GM10266 (cell line): ENCODE measurements at regions not wholly inside any gene's neighbourhood (a gene's known extent, or its start where the extent isn't known, plus 50 kb on each side); places are given as distances from the start of the nearest gene placed in this dataset.

ENCODE experiments used
- DNase-seq: peaks from one replicate; pipeline ENCODE4 v3.0.0; 2012; ENCODE audit errors: extremely low spot score
- CTCF ChIP-seq: IDR thresholded peaks from 2 replicates; pipeline ENCODE4 v1.5.1; 2012; ENCODE audit warnings: mild to moderate bottlenecking, low read depth; ENCODE audit not compliant: control insufficient read depth, insufficient read depth; ENCODE audit errors: missing control alignments

GRCh38 chr3:81909796-81910195, 148.4 kb upstream of the GBE1 start:
- no peak for DNase-seq
- no peak for TF ChIP-seq CTCF

- DNase-seq = no peak
- no peak for TF ChIP-seq CTCF
Measured at GRCh38 chr3:81908561-81908960, 147.1 kb upstream of the GBE1 start.

- TF ChIP-seq CTCF = no peak
- no peak for DNase-seq
Measured at GRCh38 chr3:81898336-81898735, 136.9 kb upstream of the GBE1 start.

GRCh38 chr3:81894598-81894997, 133.2 kb upstream of the GBE1 start:
- TF ChIP-seq CTCF = no peak
- no peak for DNase-seq

- TF ChIP-seq CTCF = no peak
- no peak for DNase-seq
Measured at GRCh38 chr3:81891055-81891895, 129.8 kb upstream of the GBE1 start.

- DNase-seq = no peak
- no peak for TF ChIP-seq CTCF
Measured at GRCh38 chr3:81888914-81889557, 127.6 kb upstream of the GBE1 start.

- no peak for DNase-seq
- TF ChIP-seq CTCF = no peak
Measured at GRCh38 chr3:81887448-81887847, 126.0 kb upstream of the GBE1 start.
